Esophagus (tissue), 2 donors: ENCODE measurements at regions not wholly inside any gene's neighbourhood (a gene's known extent, or its start where the extent isn't known, plus 50 kb on each side); places are given as distances from the start of the nearest gene placed in this dataset.

Source experiments
- H3K27ac ChIP-seq, 2 donors: one replicate each; pipeline ENCODE4 v1.5.1; 2013; ENCODE audit warnings: low read depth in 2 of 2, mild to moderate bottlenecking in 2 of 2, inconsistent platforms in 1 of 2, low read length in 1 of 2, moderate library complexity in 1 of 2
- H3K27me3 ChIP-seq, 2 donors: one replicate each; pipeline ENCODE4 v1.6.1; 2013; ENCODE audit warnings: low read length in 2 of 2, control low read depth in 1 of 2, mild to moderate bottlenecking in 1 of 2; ENCODE audit not compliant: insufficient read depth in 2 of 2, control insufficient read depth in 1 of 2
- H3K36me3 ChIP-seq, 2 donors: one replicate each; pipeline ENCODE4 v1.6.1; 2013; ENCODE audit warnings: low read length in 1 of 2; ENCODE audit not compliant: control insufficient read depth in 2 of 2, insufficient read depth in 2 of 2
- H3K4me1 ChIP-seq, 2 donors: one replicate each; pipeline ENCODE4 v1.6.1; 2013; ENCODE audit warnings: low read length in 1 of 2; ENCODE audit not compliant: control insufficient read depth in 2 of 2, insufficient read depth in 2 of 2
- H3K4me3 ChIP-seq, 2 donors: one replicate each; pipeline ENCODE4 v1.5.1; 2013; ENCODE audit warnings: low read length in 2 of 2, mild to moderate bottlenecking in 2 of 2, low read depth in 1 of 2, moderate library complexity in 1 of 2
- H3K9me3 ChIP-seq, 2 donors: one replicate each; pipeline ENCODE4 v1.6.1; 2013; ENCODE audit warnings: mild to moderate bottlenecking in 2 of 2, low read depth in 1 of 2, low read length in 1 of 2, moderate library complexity in 1 of 2; ENCODE audit not compliant: control insufficient read depth in 2 of 2, insufficient read depth in 1 of 2
- WGBS, 2 donors: extraction: QIAGEN DNeasy Blood & Tissue Kit; methylation state at CpG; one replicate each; pipeline ENCODE4 v1.1.7; 2013; 5-methylcytosine and 5-hydroxymethylcytosine counted together
- donor health status: healthy with polysubstance abuse.
- donor health status: Bipolar disorder and iron deficiency.

DNA sequence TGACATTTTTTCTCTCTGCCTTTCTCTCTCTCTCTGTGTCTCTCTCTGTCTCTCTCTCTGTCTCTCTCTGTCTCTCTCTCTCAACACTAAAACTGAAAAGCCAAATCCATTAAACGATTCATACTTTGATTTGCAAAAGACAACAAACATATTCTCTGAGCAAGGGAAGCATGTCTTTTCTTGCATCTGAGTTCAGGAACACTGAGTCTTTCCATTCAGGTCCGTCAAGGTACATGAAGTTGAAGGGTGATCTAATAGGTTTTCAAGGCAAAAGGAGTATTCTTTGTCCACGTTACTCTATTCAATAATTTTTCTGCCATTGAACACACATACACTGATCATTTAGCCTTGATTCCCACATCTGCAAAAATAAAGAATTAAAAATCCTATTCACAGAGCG, 900.9 kb downstream of the BCL11B start:
- WGBS, 2 donors = 42 to 53% methylated on average over 4 of the region's 4 CpGs
- H3K27ac ChIP-seq = peak overlapping the region in 1 of 2 donors; percentile 72
- no peaks in the 10 kb centered on the region for H3K36me3 ChIP-seq
- H3K27me3 ChIP-seq = no peaks in the 10 kb centered on the region
- no peak overlapping the region for H3K4me3 ChIP-seq
- H3K4me1 ChIP-seq = peaks cover 0 to 4% of the 10 kb centered on the region in 2 donors
- H3K9me3 ChIP-seq = no peaks in the 10 kb centered on the region

DNA sequence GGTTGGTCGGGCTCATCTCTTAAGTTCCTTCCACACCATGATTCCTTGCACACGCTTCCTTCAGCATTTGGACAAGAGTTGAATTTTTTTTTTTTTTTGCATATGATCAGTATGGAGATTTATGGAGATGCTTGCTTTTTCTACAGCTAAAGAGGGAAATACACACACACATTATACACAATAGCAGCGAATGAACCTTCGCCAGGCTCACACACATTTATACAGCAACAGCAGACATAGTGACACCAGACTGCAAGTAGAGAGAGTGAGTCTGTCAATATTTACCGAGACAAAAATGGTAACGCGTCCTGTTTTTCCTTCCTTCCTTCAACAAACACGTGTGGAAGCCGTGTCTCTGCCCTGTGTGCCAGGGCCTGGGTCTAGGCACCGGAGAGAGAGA, 897.9 kb downstream of the BCL11B start:
- Histone ChIP-seq H3K9me3 (no peaks in the 10 kb centered on the region), H3K4me1 (peaks cover 0 to 4% of the 10 kb centered on the region in 2 donors), H3K27me3 (no peaks in the 10 kb centered on the region), H3K36me3 (no peaks in the 10 kb centered on the region), H3K27ac (no peak overlapping the region), H3K4me3 (no peak overlapping the region)
- 68 to 79% methylated on average over 10 of the region's 10 CpGs for WGBS, 2 donors

DNA sequence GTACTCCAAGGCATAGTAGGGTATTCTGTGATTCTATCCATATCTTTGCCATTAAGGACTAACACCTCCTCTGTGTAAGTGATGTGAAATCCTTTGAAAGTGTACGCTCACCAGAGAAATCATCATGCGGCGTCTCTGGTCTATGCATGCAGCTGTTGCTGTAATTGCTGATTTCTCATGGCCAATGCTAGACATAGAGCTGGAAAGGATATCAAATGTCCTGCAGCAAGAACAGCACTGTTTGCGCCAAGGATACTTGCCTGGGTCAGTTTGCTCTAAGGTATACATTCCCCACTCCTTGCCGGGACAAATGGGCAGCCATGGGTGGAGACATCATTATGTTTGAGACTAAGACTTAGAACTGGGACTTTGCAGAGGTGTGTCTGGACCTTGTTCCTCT, 896.4 kb downstream of the BCL11B start:
- no peaks in the 10 kb centered on the region for H3K36me3 ChIP-seq
- no peak overlapping the region for H3K4me3 ChIP-seq
- WGBS, 2 donors = 86 to 97% methylated on average over 5 of the region's 5 CpGs
- H3K9me3 ChIP-seq = no peaks in the 10 kb centered on the region
- no peak overlapping the region for H3K27ac ChIP-seq
- H3K4me1 ChIP-seq = peaks cover 0 to under 1% of the 10 kb centered on the region in 2 donors
- no peaks in the 10 kb centered on the region for H3K27me3 ChIP-seq

DNA sequence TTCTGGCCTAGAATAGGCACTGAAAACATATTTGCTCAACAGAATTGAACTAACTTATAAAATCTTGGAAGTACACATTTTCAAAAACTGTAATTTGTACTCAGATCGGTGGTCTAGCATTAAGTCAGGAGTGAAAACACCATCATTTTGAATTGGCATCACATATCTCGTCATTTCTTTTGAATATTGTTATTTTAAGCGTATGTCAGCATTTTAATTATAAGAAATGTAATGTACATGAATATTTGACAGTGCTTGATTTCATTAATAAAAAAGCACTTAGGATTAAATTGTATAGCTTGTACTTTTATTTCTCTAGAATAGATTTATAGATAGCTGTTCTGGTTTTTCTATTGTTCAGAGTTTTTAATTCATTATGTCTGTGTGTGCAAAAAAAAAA, 892.2 kb downstream of the BCL11B start:
- WGBS, 2 donors = 69 to 92% methylated on average over 3 of the region's 3 CpGs

DNA sequence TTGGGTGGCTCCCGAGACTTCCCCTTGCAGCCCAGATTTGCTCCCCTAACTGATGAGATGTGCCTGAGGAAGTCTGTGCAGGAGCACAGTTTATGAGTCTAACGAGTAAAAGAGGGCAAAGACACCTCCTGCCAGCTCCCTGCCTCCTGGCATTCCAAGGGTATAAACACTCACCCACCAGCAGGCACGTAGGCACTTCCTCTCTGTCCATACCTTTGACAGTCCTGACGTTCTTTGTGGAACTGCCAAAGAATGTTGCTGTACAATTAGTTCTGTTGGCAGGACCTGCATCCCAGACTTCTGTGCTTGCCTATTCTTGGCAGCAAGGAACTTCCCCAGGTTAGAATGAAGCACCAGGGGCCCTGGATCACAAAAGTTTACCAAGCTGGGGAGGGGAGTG, 889.3 kb downstream of the BCL11B start:
- Histone ChIP-seq H3K36me3 (no peaks in the 10 kb centered on the region), H3K27me3 (no peaks in the 10 kb centered on the region), H3K9me3 (peaks cover 3 to 7% of the 10 kb centered on the region in 2 donors), H3K4me3 (no peak overlapping the region), H3K4me1 (peaks cover 0 to 6% of the 10 kb centered on the region in 2 donors), H3K27ac (peak overlapping the region in 1 of 2 donors; percentile 10)
- WGBS, 2 donors = 41 to 44% methylated on average over 4 of the region's 4 CpGs

More for the DNA sequence above, 892.2 kb downstream of the BCL11B start:
- H3K27me3 ChIP-seq = no peaks in the 10 kb centered on the region
- no peak overlapping the region for H3K27ac ChIP-seq
- no peak overlapping the region for H3K4me3 ChIP-seq
- peaks cover 0 to 6% of the 10 kb centered on the region in 2 donors for H3K4me1 ChIP-seq
- H3K36me3 ChIP-seq = no peaks in the 10 kb centered on the region
- no peaks in the 10 kb centered on the region for H3K9me3 ChIP-seq

DNA sequence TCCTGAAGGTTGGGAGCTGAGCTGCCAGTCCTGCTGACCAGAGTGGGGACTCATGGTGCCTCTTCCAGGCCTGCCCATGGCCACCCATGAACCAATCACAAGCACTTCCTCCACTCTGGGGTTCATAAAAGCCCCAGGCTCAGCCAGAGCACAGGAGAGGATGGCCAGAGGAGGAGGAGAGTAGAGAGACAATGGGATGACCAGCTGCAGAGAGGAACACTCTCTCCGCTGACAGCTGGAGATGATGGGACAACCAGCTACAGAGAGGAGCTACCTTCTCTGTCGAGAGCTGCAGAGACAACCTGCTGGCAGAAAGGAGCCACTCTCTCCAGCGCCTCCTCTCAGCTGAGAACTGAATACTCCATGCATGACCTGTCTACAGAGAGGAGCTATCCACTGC, 886.1 kb downstream of the BCL11B start:
- H3K9me3 ChIP-seq = peaks cover 3 to 7% of the 10 kb centered on the region in 2 donors
- WGBS, 2 donors = 89% methylated on average over 3 of the region's 3 CpGs
- H3K4me1 ChIP-seq = peaks cover 0 to 6% of the 10 kb centered on the region in 2 donors
- H3K36me3 ChIP-seq = no peaks in the 10 kb centered on the region
- no peaks in the 10 kb centered on the region for H3K27me3 ChIP-seq
- no peak overlapping the region for H3K27ac ChIP-seq
- H3K4me3 ChIP-seq = no peak overlapping the region

DNA sequence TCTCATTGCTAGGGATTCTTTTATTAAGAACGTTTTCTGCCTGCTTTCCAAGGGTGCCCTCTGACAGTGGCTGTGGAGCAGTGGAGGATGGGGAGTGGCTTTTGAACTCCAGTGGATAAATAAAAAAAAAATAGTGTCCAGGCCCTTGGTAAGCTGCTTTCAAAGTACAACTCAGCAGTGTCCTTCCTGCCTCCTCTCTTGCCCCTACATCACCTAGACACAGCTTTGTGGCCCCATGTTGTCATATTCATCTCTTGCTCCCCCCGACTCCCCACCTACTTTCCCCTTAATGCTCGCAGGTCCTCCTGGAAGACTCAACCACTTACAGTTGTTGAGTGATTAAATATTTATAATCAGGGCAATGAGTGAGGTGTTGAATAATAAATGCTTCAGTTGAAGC, 880.9 kb downstream of the BCL11B start:
- WGBS, 2 donors = 76 to 81% methylated on average over 3 of the region's 3 CpGs
- Histone ChIP-seq H3K4me3 (no peak overlapping the region), H3K9me3 (no peaks in the 10 kb centered on the region), H3K27ac (no peak overlapping the region), H3K27me3 (no peaks in the 10 kb centered on the region), H3K4me1 (no peaks in the 10 kb centered on the region), H3K36me3 (no peaks in the 10 kb centered on the region)

DNA sequence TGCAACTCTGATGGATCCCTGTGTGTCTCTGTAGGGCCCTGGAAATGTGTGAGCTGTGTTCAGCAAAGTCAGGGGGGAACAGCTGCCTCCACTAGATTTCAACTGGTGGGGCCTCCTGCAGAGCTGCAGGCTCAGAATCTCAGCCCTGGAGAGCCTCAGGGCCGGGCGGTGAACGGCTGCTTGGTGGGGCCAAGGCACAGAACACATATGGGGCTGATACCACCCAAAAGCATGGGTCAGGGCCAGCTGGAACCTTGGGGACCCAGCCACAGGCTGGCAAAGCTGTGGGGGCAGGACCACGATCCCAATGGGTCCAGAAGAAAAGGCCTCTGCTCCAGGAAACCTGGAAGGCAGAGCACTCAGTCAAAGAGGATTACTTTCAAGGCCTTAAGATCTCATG, 878.5 kb downstream of the BCL11B start:
- Histone ChIP-seq H3K4me3 (no peak overlapping the region), H3K27me3 (no peaks in the 10 kb centered on the region), H3K27ac (no peak overlapping the region), H3K9me3 (no peaks in the 10 kb centered on the region), H3K4me1 (no peaks in the 10 kb centered on the region), H3K36me3 (no peaks in the 10 kb centered on the region)
- 65 to 70% methylated on average over 4 of the region's 4 CpGs for WGBS, 2 donors

DNA sequence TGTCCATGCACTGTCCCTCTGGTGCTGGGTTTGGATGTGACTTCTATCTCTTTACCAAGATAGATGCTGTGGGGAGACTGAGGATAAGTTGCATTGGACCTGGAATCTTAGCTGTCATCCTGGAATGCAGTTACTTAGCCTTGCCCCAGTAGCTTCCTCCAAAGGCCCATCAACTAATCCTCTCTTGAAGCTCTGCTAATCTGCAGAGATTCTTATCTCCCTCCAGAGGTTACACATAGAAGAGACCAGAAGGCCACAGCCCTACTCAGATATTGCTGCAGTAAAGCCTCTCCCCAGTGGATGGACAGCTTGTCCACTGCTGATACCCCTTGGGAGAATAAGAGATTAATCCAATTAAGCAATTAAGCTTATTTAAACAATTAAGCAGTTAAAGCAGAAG, 867.2 kb downstream of the BCL11B start:
- H3K4me3 ChIP-seq = no peak overlapping the region
- H3K27me3 ChIP-seq = no peaks in the 10 kb centered on the region
- no peaks in the 10 kb centered on the region for H3K36me3 ChIP-seq
- no peak overlapping the region for H3K27ac ChIP-seq
- no peaks in the 10 kb centered on the region for H3K4me1 ChIP-seq
- H3K9me3 ChIP-seq = no peaks in the 10 kb centered on the region

DNA sequence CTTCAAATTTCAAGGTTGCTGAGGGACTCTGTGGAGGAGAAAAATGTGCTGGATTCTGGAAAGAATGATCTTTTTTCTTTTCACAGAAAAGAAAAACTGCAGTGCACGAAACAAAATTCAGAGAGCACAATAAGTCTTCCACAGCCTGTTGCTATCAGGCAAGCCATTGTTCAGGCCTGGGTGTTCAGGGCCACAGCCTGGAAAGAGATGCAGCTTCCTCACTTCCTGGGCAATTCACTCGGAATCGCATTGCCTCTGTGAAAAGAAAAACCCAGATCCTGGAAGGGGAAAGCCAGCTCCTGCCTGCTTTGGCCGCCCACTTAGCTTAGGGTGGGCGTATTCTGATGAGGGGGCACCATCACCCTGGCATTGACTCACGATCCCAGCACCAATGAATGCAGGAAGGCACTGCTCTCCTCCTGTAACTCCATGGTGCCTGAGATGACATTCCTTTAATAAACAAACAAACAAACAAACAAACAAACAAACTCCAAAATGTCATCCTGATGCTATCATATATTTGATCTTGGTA, 863.9 kb downstream of the BCL11B start:
- Histone ChIP-seq H3K4me1 (no peaks in the 10 kb centered on the region), H3K9me3 (no peaks in the 10 kb centered on the region), H3K27ac (no peak overlapping the region), H3K4me3 (no peak overlapping the region), H3K27me3 (no peaks in the 10 kb centered on the region), H3K36me3 (no peaks in the 10 kb centered on the region)
- 71 to 76% methylated on average over 6 of the region's 6 CpGs for WGBS, 2 donors
